ENCODE measurements at regions not wholly inside any gene's neighbourhood (a gene's known extent, or its start where the extent isn't known, plus 50 kb on each side); places are given as distances from the start of the nearest gene placed in this dataset.

GRCh38 chr7:119335405-119335804 is 937.6 kb upstream of the KCND2 start:
- no peaks in the 10 kb centered on the region for H4K20me1 ChIP-seq (ENCODE audit: control insufficient read depth, insufficient read depth, low read depth, low read length)
- H3K27me3 ChIP-seq (ENCODE audit: control insufficient read depth, low read length) = no peaks in the 10 kb centered on the region
- no peak overlapping the region for H3K4me2 ChIP-seq (ENCODE audit: low read length)
- H3K9me2 ChIP-seq (replicated peaks; ENCODE audit: control insufficient read depth, low read length) = no peaks in the 10 kb centered on the region
- H3F3A ChIP-seq (ENCODE audit: control insufficient read depth, insufficient read depth) = no peaks in the 10 kb centered on the region
- H3K4me1 ChIP-seq (ENCODE audit: control insufficient read depth, low read length) = no peaks in the 10 kb centered on the region
- no peak overlapping the region for H3K27ac ChIP-seq (ENCODE audit: low read depth, low read length)
- H3K79me2 ChIP-seq (ENCODE audit: control insufficient read depth, low read length) = no peaks in the 10 kb centered on the region
- no peaks in the 10 kb centered on the region for H3K9me3 ChIP-seq (ENCODE audit: control insufficient read depth, insufficient read depth, low read length)
- H3K36me3 ChIP-seq (ENCODE audit: control insufficient read depth, low read length) = no peaks in the 10 kb centered on the region
- no peak overlapping the region for H3K4me3 ChIP-seq (ENCODE audit: low read length)
- TF ChIP-seq CTCF (IDR thresholded peaks at IDR 0.05; ENCODE audit: low read depth, low read length, poor library complexity, severe bottlenecking) (no peak), EZH2phosphoT487 (IDR thresholded peaks at IDR 0.05; ENCODE audit: borderline replicate concordance, low read length) (no peak)

DNA sequence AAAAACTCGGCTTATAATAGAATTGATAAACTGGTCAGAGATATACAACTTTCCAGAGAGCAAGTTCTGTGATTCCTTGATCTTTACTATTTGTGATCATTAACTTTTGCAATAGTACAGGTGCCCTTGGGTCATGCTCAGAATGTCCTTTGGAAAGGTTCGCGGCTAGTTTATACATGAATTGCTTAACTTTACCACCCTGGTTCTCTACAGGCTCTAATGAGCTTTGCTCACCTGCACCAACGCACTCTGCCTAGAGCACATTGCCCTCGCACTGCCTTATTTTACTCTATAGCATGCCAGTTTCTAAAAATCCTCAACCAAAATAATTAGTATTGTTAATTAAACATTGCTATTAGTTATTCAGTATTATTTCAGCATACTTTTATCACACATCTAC is 931.2 kb upstream of the KCND2 start:
- H3K9me2 ChIP-seq (replicated peaks; ENCODE audit: control insufficient read depth, low read length) = no peaks in the 10 kb centered on the region
- H3K36me3 ChIP-seq (ENCODE audit: control insufficient read depth, low read length) = no peaks in the 10 kb centered on the region
- no peak overlapping the region for H3K27ac ChIP-seq (ENCODE audit: low read depth, low read length)
- no peaks in the 10 kb centered on the region for H3K4me1 ChIP-seq (ENCODE audit: control insufficient read depth, low read length)
- no peaks in the 10 kb centered on the region for H3K79me2 ChIP-seq (ENCODE audit: control insufficient read depth, low read length)
- H3K4me2 ChIP-seq (ENCODE audit: low read length) = no peak overlapping the region
- no peaks in the 10 kb centered on the region for H3K9me3 ChIP-seq (ENCODE audit: control insufficient read depth, insufficient read depth, low read length)
- H3F3A ChIP-seq (ENCODE audit: control insufficient read depth, insufficient read depth) = no peaks in the 10 kb centered on the region
- no peak overlapping the region for H3K4me3 ChIP-seq (ENCODE audit: low read length)
- H4K20me1 ChIP-seq (ENCODE audit: control insufficient read depth, insufficient read depth, low read depth, low read length) = no peaks in the 10 kb centered on the region
- no peaks in the 10 kb centered on the region for H3K27me3 ChIP-seq (ENCODE audit: control insufficient read depth, low read length)
- TF ChIP-seq EZH2phosphoT487 (IDR thresholded peaks at IDR 0.05; ENCODE audit: borderline replicate concordance, low read length) (no peak), CTCF (IDR thresholded peaks at IDR 0.05; ENCODE audit: low read depth, low read length, poor library complexity, severe bottlenecking) (no peak)

- no peaks in the 10 kb centered on the region for H3F3A ChIP-seq (ENCODE audit: control insufficient read depth, insufficient read depth)
- H4K20me1 ChIP-seq (ENCODE audit: control insufficient read depth, insufficient read depth, low read depth, low read length) = no peaks in the 10 kb centered on the region
- H3K27me3 ChIP-seq (ENCODE audit: control insufficient read depth, low read length) = no peaks in the 10 kb centered on the region
- no peak overlapping the region for H3K27ac ChIP-seq (ENCODE audit: low read depth, low read length)
- H3K4me3 ChIP-seq (ENCODE audit: low read length) = no peak overlapping the region
- H3K36me3 ChIP-seq (ENCODE audit: control insufficient read depth, low read length) = no peaks in the 10 kb centered on the region
- no peak overlapping the region for H3K4me2 ChIP-seq (ENCODE audit: low read length)
- no peaks in the 10 kb centered on the region for H3K9me2 ChIP-seq (replicated peaks; ENCODE audit: control insufficient read depth, low read length)
- TF ChIP-seq EZH2phosphoT487 (IDR thresholded peaks at IDR 0.05; ENCODE audit: borderline replicate concordance, low read length) = no peak
- no peak for TF ChIP-seq CTCF (IDR thresholded peaks at IDR 0.05; ENCODE audit: low read depth, low read length, poor library complexity, severe bottlenecking)
- no peaks in the 10 kb centered on the region for H3K9me3 ChIP-seq (ENCODE audit: control insufficient read depth, insufficient read depth, low read length)
- no peaks in the 10 kb centered on the region for H3K4me1 ChIP-seq (ENCODE audit: control insufficient read depth, low read length)
- no peaks in the 10 kb centered on the region for H3K79me2 ChIP-seq (ENCODE audit: control insufficient read depth, low read length)
Observed at GRCh38 chr7:119343289-119343688, 929.7 kb upstream of the KCND2 start.

DNA sequence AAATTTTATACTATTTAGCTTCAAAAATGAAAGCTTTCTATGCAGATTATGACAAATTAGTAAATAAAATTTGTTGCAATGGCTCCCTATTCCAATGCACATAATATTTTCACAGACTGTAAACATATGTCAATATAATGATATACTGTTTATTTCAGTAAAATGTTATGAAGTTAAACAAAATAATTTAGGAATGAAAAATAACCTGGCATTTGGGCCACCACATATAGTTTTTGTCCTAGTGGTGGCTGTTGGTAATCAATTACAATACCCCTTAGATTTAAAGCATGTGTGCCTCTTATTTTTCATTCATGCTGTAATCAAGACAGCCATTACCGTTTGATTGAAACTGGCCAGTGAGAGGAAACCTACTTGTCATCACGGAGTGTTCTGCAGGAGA is 928.5 kb upstream of the KCND2 start:
- no peaks in the 10 kb centered on the region for H3K9me3 ChIP-seq (ENCODE audit: control insufficient read depth, insufficient read depth, low read length)
- H3K4me1 ChIP-seq (ENCODE audit: control insufficient read depth, low read length) = no peaks in the 10 kb centered on the region
- no peaks in the 10 kb centered on the region for H3K79me2 ChIP-seq (ENCODE audit: control insufficient read depth, low read length)
- no peak overlapping the region for H3K4me2 ChIP-seq (ENCODE audit: low read length)
- no peak overlapping the region for H3K27ac ChIP-seq (ENCODE audit: low read depth, low read length)
- no peaks in the 10 kb centered on the region for H3K36me3 ChIP-seq (ENCODE audit: control insufficient read depth, low read length)
- no peaks in the 10 kb centered on the region for H3K27me3 ChIP-seq (ENCODE audit: control insufficient read depth, low read length)
- H3K4me3 ChIP-seq (ENCODE audit: low read length) = no peak overlapping the region
- H4K20me1 ChIP-seq (ENCODE audit: control insufficient read depth, insufficient read depth, low read depth, low read length) = no peaks in the 10 kb centered on the region
- TF ChIP-seq CTCF (IDR thresholded peaks at IDR 0.05; ENCODE audit: low read depth, low read length, poor library complexity, severe bottlenecking) (no peak), EZH2phosphoT487 (IDR thresholded peaks at IDR 0.05; ENCODE audit: borderline replicate concordance, low read length) (no peak)
- no peaks in the 10 kb centered on the region for H3F3A ChIP-seq (ENCODE audit: control insufficient read depth, insufficient read depth)
- no peaks in the 10 kb centered on the region for H3K9me2 ChIP-seq (replicated peaks; ENCODE audit: control insufficient read depth, low read length)

Data from DOHH2 (cell line).